ENCODE measurements at regions not wholly inside any gene's neighbourhood (a gene's known extent, or its start where the extent isn't known, plus 50 kb on each side); places are given as distances from the start of the nearest gene placed in this dataset.

- CTCF ChIA-PET, result interaction anchor here (1.0 to 1.5 kb wide), 4 partner anchors 367 to 868 kb away, joined by 3 to 4 read pairs (median 4); no protein-coding TSS in a partner anchor
- Histone ChIP-seq H2AFZ (ENCODE audit: low read depth) (no peak overlapping the region), H3K4me2 (no peak overlapping the region), H3K79me2 (ENCODE audit: insufficient read depth) (no peaks in the 10 kb centered on the region), H3F3A (replicated peaks; ENCODE audit: insufficient read depth) (no peaks in the 10 kb centered on the region), H3K9ac (no peak overlapping the region), H3K27ac (ENCODE audit: low read depth in 2 of 2, low read length in 1 of 2) (no peak overlapping the region), H3K36me3 (replicated peaks in 1 of 2; ENCODE audit: control insufficient read depth in 1 of 2, insufficient read depth in 2 of 2, low read length in 1 of 2) (no peaks in the 10 kb centered on the region), H4K20me1 (ENCODE audit: insufficient read depth) (no peaks in the 10 kb centered on the region), H3K27me3 (ENCODE audit: insufficient read depth) (no peaks in the 10 kb centered on the region), H3K9me2 (no peaks in the 10 kb centered on the region), H3K4me3 (ENCODE audit: low read depth in 2 of 2, low read length in 1 of 2) (no peak overlapping the region), H3K9me3 (no peaks in the 10 kb centered on the region), H3K4me1 (ENCODE audit: control insufficient read depth in 1 of 2, insufficient read depth in 2 of 2, low read depth in 1 of 2, low read length in 1 of 2) (no peaks in the 10 kb centered on the region; a peak in 1 of 4 replicates)
- TF ChIP-seq TEAD4 (IDR thresholded peaks at IDR 0.05; ENCODE audit: borderline replicate concordance, insufficient read depth) (no peak), ZBTB33 (IDR thresholded peaks at IDR 0.05; ENCODE audit: borderline replicate concordance, low read depth) (no peak), ELF1 (IDR thresholded peaks at IDR 0.05) (no peak), POLR2AphosphoS5 (IDR thresholded peaks at IDR 0.05; ENCODE audit: low read depth, low read length) (no peak), MAX (IDR thresholded peaks at IDR 0.05; ENCODE audit: low read depth) (no peak), FOSL2 (IDR thresholded peaks at IDR 0.05; ENCODE audit: borderline replicate concordance, low read depth) (no peak), PBX3 (IDR thresholded peaks at IDR 0.05) (no peak), GATA2 (CRISPR knock-in tag; IDR thresholded peaks at IDR 0.05) (no peak), NRF1 (IDR thresholded peaks at IDR 0.05; ENCODE audit: low read depth, low read length) (no peak), IRF3 (IDR thresholded peaks at IDR 0.05; ENCODE audit: low read depth, low read length) (no peak), CHD2 (IDR thresholded peaks at IDR 0.05; ENCODE audit: low read length, partially characterized antibody) (no peak), USF2 (IDR thresholded peaks at IDR 0.05; ENCODE audit: borderline replicate concordance, low read depth, low read length) (no peak), USF1 (IDR thresholded peaks at IDR 0.05; ENCODE audit: borderline replicate concordance, low read depth) (no peak), RXRA (IDR thresholded peaks at IDR 0.05; ENCODE audit: borderline replicate concordance, low read depth) (no peak), SMC3 (IDR thresholded peaks at IDR 0.05; ENCODE audit: low read depth, low read length) (no peak)
- POLR2A ChIA-PET, result no interaction called here
- DNase-seq, result no peak
- WGBS (ENCODE audit: low lambda C conversion rate), result 89% methylated on average over 2 of the region's 2 CpGs
Observed at GRCh38 chr2:164060031-164060430, 324.2 kb upstream of the FIGN start.

Measured in SK-N-SH (cell line).